ENCODE measurements at regions not wholly inside any gene's neighbourhood (a gene's known extent, or its start where the extent isn't known, plus 50 kb on each side); places are given as distances from the start of the nearest gene placed in this dataset. TPM values are rescaled to one million over a fixed set of nuclear protein-coding genes. Genes with fewer than 3 reads are reported as not detected.

DNA sequence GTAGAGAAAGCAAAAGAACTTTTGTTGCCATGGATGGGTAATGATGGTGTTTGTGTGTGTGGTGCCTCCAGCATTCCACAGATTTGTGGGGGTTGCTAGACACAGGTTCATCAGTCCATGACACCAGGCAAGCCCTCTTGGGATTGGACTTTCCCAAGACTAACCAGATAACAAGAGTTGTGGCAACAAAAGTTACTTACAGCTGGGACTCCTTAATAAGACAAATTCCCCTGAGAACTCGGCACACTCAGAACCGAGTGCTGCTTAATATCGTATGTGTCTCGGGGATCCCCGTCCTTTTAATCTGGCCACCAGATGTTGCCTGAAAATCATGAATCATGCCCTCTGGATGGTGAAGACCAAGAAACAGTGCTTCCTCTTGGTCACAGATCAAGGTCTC, 193.3 kb downstream of the AJAP1 start:
- Histone ChIP-seq H3K27me3 (ENCODE audit: insufficient read depth) (no peaks in the 10 kb centered on the region), H2AFZ (no peak overlapping the region), H3K36me3 (ENCODE audit: insufficient read depth) (no peaks in the 10 kb centered on the region), H3K9me2 (ENCODE audit: insufficient read depth) (no peaks in the 10 kb centered on the region), H3K4me1 (ENCODE audit: insufficient read depth) (no peaks in the 10 kb centered on the region), H4K20me1 (replicated peaks; ENCODE audit: insufficient read depth) (no peaks in the 10 kb centered on the region), H3K4me3 (no peak overlapping the region), H3F3A (replicated peaks; ENCODE audit: low read depth) (no peaks in the 10 kb centered on the region), H3K27ac (ENCODE audit: low read depth) (no peak overlapping the region), H3K79me2 (replicated peaks; ENCODE audit: insufficient read depth) (no peaks in the 10 kb centered on the region), H3K4me2 (no peak overlapping the region)
- Mint-ChIP-seq H3K4me1 (peaks cover 21% of the 10 kb centered on the region), H3K9me3 (peaks cover 20% of the 10 kb centered on the region; the same call in 2 of the 3 replicates), H3K36me3 (ENCODE audit: low read depth) (peaks cover 3% of the 10 kb centered on the region; the same call in 2 of the 3 replicates), H3K27ac (no peak overlapping the region; the same call in 1 of the 2 replicates), H3K27me3 (ENCODE audit: insufficient read depth, low read depth, poor library complexity) (no peaks in the 10 kb centered on the region), H3K4me3 (no peak overlapping the region)
- DNase-seq (ENCODE audit: low spot score) (no peak), ATAC-seq (no peak)
- TF ChIP-seq POLR2AphosphoS5 (IDR thresholded peaks at IDR 0.05; ENCODE audit: low read depth) = no peak
- TF ChIP-seq, protein P1, sequence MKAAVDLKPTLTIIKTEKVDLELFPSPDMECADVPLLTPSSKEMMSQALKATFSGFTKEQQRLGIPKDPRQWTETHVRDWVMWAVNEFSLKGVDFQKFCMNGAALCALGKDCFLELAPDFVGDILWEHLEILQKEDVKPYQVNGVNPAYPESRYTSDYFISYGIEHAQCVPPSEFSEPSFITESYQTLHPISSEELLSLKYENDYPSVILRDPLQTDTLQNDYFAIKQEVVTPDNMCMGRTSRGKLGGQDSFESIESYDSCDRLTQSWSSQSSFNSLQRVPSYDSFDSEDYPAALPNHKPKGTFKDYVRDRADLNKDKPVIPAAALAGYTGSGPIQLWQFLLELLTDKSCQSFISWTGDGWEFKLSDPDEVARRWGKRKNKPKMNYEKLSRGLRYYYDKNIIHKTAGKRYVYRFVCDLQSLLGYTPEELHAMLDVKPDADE (IDR thresholded peaks at IDR 0.05) = no peak
- no peak for TF ChIP-seq EZH2phosphoT487 (IDR thresholded peaks at IDR 0.05; ENCODE audit: unreplicated experiment)
- TF ChIP-seq STAT1 (IDR thresholded peaks at IDR 0.05; ENCODE audit: unreplicated experiment) = no peak

Small RNA genes in the stretch of these regions (microRNA-seq; reads per million reads assigned to microRNA genes)
- gene MIR4417 = not detected

Small RNA genes in the stretch of these regions (small RNA-seq; reads per million reads assigned to genes)
- 0.07 reads per million for gene MIR4417 (ENCODE audit: low replicate concordance)
